Loucy (cell line): ENCODE measurements at regions not wholly inside any gene's neighbourhood (a gene's known extent, or its start where the extent isn't known, plus 50 kb on each side); places are given as distances from the start of the nearest gene placed in this dataset.

Experiments used
- CTCF ChIP-seq: fragments of 200-600 bp; sonication (generic); conservative IDR thresholded peaks from 2 replicates; pipeline ENCODE4 v1.5.1; 2014; ENCODE audit warnings: mild to moderate bottlenecking, antibody characterized with exemption, low read length
- EZH2phosphoT487 ChIP-seq: fragments of 200-600 bp; IDR thresholded peaks from 2 replicates; pipeline ENCODE4 v1.6.1; 2018; ENCODE audit warnings: antibody characterized with exemption, mild to moderate bottlenecking, moderate library complexity, borderline replicate concordance

- TF ChIP-seq CTCF (no peak), EZH2phosphoT487 (no peak)
These were observed 136.2 kb upstream of the PFN2 start for GRCh38 chr3:150106740-150107428.
